Upper lobe of left lung (tissue), 6 donors: ENCODE measurements at regions not wholly inside any gene's neighbourhood (a gene's known extent, or its start where the extent isn't known, plus 50 kb on each side); places are given as distances from the start of the nearest gene placed in this dataset.

ENCODE experiments used
- ATAC-seq, 2 donors: fragments of 200-7000 bp; cut with Tn5 transposase; one replicate each; pipeline ENCODE4 v1.9.1; 2022; ENCODE audit warnings: mild to moderate bottlenecking in 2 of 2, moderate library complexity in 2 of 2; ENCODE audit not compliant: low FRiP score in 2 of 2
- DNase-seq, 2 donors: peaks; one replicate each; pipeline ENCODE4 v3.0.0-alpha.2; 2019 to 2020
- H3K27ac ChIP-seq, 4 donors: fragments of 200-600 bp; sonication (generic); one replicate each; pipeline ENCODE4 v1.5.1; 2016 to 2019
- H3K27me3 ChIP-seq, 4 donors: fragments of 200-600 bp; sonication (generic); one replicate each; pipeline ENCODE4 v1.5.1; 2017 to 2019
- H3K36me3 ChIP-seq, 4 donors: fragments of 200-600 bp; sonication (generic); one replicate each; pipeline ENCODE4 v1.5.1; 2016 to 2019
- H3K4me1 ChIP-seq, 4 donors: fragments of 200-600 bp; sonication (generic); one replicate each; pipeline ENCODE4 v1.5.1; 2018 to 2019
- H3K4me3 ChIP-seq, 4 donors: fragments of 200-600 bp; sonication (generic); one replicate each; pipeline ENCODE4 v1.5.1; 2017 to 2019; ENCODE audit warnings: mild to moderate bottlenecking in 2 of 4, moderate library complexity in 1 of 4
- H3K9me3 ChIP-seq, 4 donors: fragments of 200-600 bp; sonication (generic); one replicate each; pipeline ENCODE4 v1.5.1; 2018 to 2019
- CTCF ChIP-seq, 6 experiments: fragments of 450-650 bp in 4 of 6; fragments of 200-600 bp in 2 of 6; sonication (generic) in 2 of 6; IDR thresholded peaks; one replicate each; pipeline ENCODE4 v1.5.1; 2016 to 2019; ENCODE audit warnings: antibody characterized with exemption in 6 of 6
- EP300 ChIP-seq, 4 donors: sonication (generic); formaldehyde crosslinking; IDR thresholded peaks; one replicate each; pipeline ENCODE4 v1.5.1; 2017; ENCODE audit warnings: antibody characterized with exemption in 4 of 4, control low read depth in 2 of 4
- POLR2A ChIP-seq, 4 donors: fragments of 450-650 bp; IDR thresholded peaks; one replicate each; pipeline ENCODE4 v1.5.1; 2016 to 2017; ENCODE audit warnings: antibody characterized with exemption in 4 of 4, mild to moderate bottlenecking in 2 of 4
- POLR2AphosphoS5 ChIP-seq, 2 donors: sonication (generic); formaldehyde crosslinking; IDR thresholded peaks; one replicate each; pipeline ENCODE4 v1.5.1; 2017; ENCODE audit warnings: antibody characterized with exemption in 2 of 2
- WGBS, 2 donors: methylation state at CpG; one replicate each; pipeline ENCODE4 v1.1.5; 2017 to 2018; 5-methylcytosine and 5-hydroxymethylcytosine counted together
- donor health status: DM: no; HTN: no; CAD: no; lungs with moderate emphysema.
- donor health status: DM: no; HTN: yes; CAD: no; lungs with severe emphysema.

- DNase-seq (no peak), ATAC-seq (peak in 1 of 2 donors; percentile 68)
- Histone ChIP-seq H3K9me3 (no peaks in the 10 kb centered on the region), H3K4me3 (no peak overlapping the region), H3K27ac (peak overlapping the region in 1 of 4 donors; percentile 64), H3K36me3 (no peaks in the 10 kb centered on the region), H3K27me3 (no peaks in the 10 kb centered on the region), H3K4me1 (peaks cover 0 to 11% (median 5%) of the 10 kb centered on the region in 4 donors)
- TF ChIP-seq EP300 (IDR thresholded peaks at IDR 0.05) (no peak), POLR2AphosphoS5 (IDR thresholded peaks at IDR 0.05) (peak in 1 of 2 donors; percentile 28), POLR2A (IDR thresholded peaks at IDR 0.05) (no peak), CTCF (IDR thresholded peaks at IDR 0.05) (no peak)
- WGBS, 2 donors: 28 to 47% methylated on average over 2 of the region's 2 CpGs
Observed at GRCh38 chr10:4704034-4704545, 121.9 kb upstream of the AKR1E2 start.

- Histone ChIP-seq H3K4me3 (no peak overlapping the region), H3K4me1 (peaks cover 0 to 12% (median 7%) of the 10 kb centered on the region in 4 donors), H3K36me3 (no peaks in the 10 kb centered on the region), H3K27ac (peak overlapping the region in 2 of 4 donors; percentile 4 to 41), H3K9me3 (no peaks in the 10 kb centered on the region), H3K27me3 (no peaks in the 10 kb centered on the region)
- WGBS, 2 donors: 55 to 56% methylated on average over 4 of the region's 4 CpGs
- no peak for TF ChIP-seq EP300 (IDR thresholded peaks at IDR 0.05)
- TF ChIP-seq CTCF (IDR thresholded peaks at IDR 0.05): no peak
- TF ChIP-seq POLR2A (IDR thresholded peaks at IDR 0.05): no peak
- TF ChIP-seq POLR2AphosphoS5 (IDR thresholded peaks at IDR 0.05): no peak
- no peak for ATAC-seq
- no peak for DNase-seq
Observed at GRCh38 chr10:4701016-4701415, 125.0 kb upstream of the AKR1E2 start.

- DNase-seq (no peak), ATAC-seq (no peak)
- Histone ChIP-seq H3K27me3 (no peaks in the 10 kb centered on the region), H3K4me1 (peaks cover 0 to 12% (median 7%) of the 10 kb centered on the region in 4 donors), H3K27ac (peak overlapping the region in 1 of 4 donors; percentile 4), H3K9me3 (no peaks in the 10 kb centered on the region), H3K36me3 (no peaks in the 10 kb centered on the region), H3K4me3 (no peak overlapping the region)
- WGBS, 2 donors: 75 to 82% methylated on average over 3 of the region's 3 CpGs
- TF ChIP-seq CTCF (IDR thresholded peaks at IDR 0.05) (no peak), POLR2A (IDR thresholded peaks at IDR 0.05) (no peak), POLR2AphosphoS5 (IDR thresholded peaks at IDR 0.05) (no peak), EP300 (IDR thresholded peaks at IDR 0.05) (no peak)
Observed at GRCh38 chr10:4699950-4700730, 125.9 kb upstream of the AKR1E2 start.

- Histone ChIP-seq H3K27ac (no peak overlapping the region), H3K27me3 (no peaks in the 10 kb centered on the region), H3K4me1 (peaks cover 0 to 9% (median 0%) of the 10 kb centered on the region in 4 donors), H3K4me3 (no peak overlapping the region), H3K36me3 (no peaks in the 10 kb centered on the region), H3K9me3 (no peaks in the 10 kb centered on the region)
- no peak for TF ChIP-seq CTCF (IDR thresholded peaks at IDR 0.05)
- no peak for TF ChIP-seq POLR2A (IDR thresholded peaks at IDR 0.05)
- TF ChIP-seq EP300 (IDR thresholded peaks at IDR 0.05): no peak
- whole genome bisulfite sequencing, 2 donors: 38 to 69% methylated on average over 1 of the region's 1 CpG
- no peak for ATAC-seq
- no peak for DNase-seq
Observed at GRCh38 chr10:4698075-4698474, 127.9 kb upstream of the AKR1E2 start.
